IPS-18c (cell line): ENCODE measurements at regions not wholly inside any gene's neighbourhood (a gene's known extent, or its start where the extent isn't known, plus 50 kb on each side); places are given as distances from the start of the nearest gene placed in this dataset.

ENCODE experiments used
- H3K4me3 ChIP-seq: 2 replicates; pipeline ENCODE4 v1.7.0; 2013; ENCODE audit warnings: low read depth, mild to moderate bottlenecking, low read length, moderate library complexity; ENCODE audit not compliant: insufficient read depth
- H3K9me3 ChIP-seq: one replicate; pipeline ENCODE4 v1.6.1; 2013; ENCODE audit warnings: mild to moderate bottlenecking, low read length, moderate library complexity; ENCODE audit not compliant: control insufficient read depth, insufficient read depth

GRCh38 chr7:35518767-35519166 is 176.2 kb downstream of the HERPUD2 start:
- no peaks in the 10 kb centered on the region for H3K9me3 ChIP-seq
- H3K4me3 ChIP-seq: no peak overlapping the region

GRCh38 chr7:35516498-35516897 is 178.4 kb downstream of the HERPUD2 start:
- H3K9me3 ChIP-seq: no peaks in the 10 kb centered on the region
- no peak overlapping the region for H3K4me3 ChIP-seq

GRCh38 chr7:35513828-35514227 is 181.1 kb downstream of the HERPUD2 start:
- Histone ChIP-seq H3K4me3 (no peak overlapping the region), H3K9me3 (no peaks in the 10 kb centered on the region)

- Histone ChIP-seq H3K9me3 (no peaks in the 10 kb centered on the region), H3K4me3 (no peak overlapping the region)
Measured at GRCh38 chr7:35513195-35513594, 181.7 kb downstream of the HERPUD2 start.

GRCh38 chr7:35512716-35513115 is 182.2 kb downstream of the HERPUD2 start:
- Histone ChIP-seq H3K9me3 (no peaks in the 10 kb centered on the region), H3K4me3 (no peak overlapping the region)

- H3K4me3 ChIP-seq: no peak overlapping the region
- no peaks in the 10 kb centered on the region for H3K9me3 ChIP-seq
Measured at GRCh38 chr7:35508623-35509400, 186.1 kb downstream of the HERPUD2 start.

GRCh38 chr7:35505066-35505465 is 189.9 kb downstream of the HERPUD2 start:
- H3K9me3 ChIP-seq: no peaks in the 10 kb centered on the region
- H3K4me3 ChIP-seq: no peak overlapping the region

GRCh38 chr7:35504365-35504764 is 190.6 kb downstream of the HERPUD2 start:
- Histone ChIP-seq H3K4me3 (no peak overlapping the region), H3K9me3 (no peaks in the 10 kb centered on the region)

GRCh38 chr7:35501681-35502080 is 193.3 kb downstream of the HERPUD2 start:
- H3K9me3 ChIP-seq: no peaks in the 10 kb centered on the region
- no peak overlapping the region for H3K4me3 ChIP-seq

GRCh38 chr7:35499226-35499625 is 195.7 kb downstream of the HERPUD2 start:
- H3K9me3 ChIP-seq: no peaks in the 10 kb centered on the region
- H3K4me3 ChIP-seq: no peak overlapping the region

GRCh38 chr7:35498416-35498815 is 196.5 kb downstream of the HERPUD2 start:
- no peaks in the 10 kb centered on the region for H3K9me3 ChIP-seq
- H3K4me3 ChIP-seq: no peak overlapping the region

- H3K9me3 ChIP-seq: no peaks in the 10 kb centered on the region
- H3K4me3 ChIP-seq: no peak overlapping the region
Measured at GRCh38 chr7:35495844-35496243, 199.1 kb downstream of the HERPUD2 start.

GRCh38 chr7:35495377-35495776 is 199.6 kb downstream of the HERPUD2 start:
- Histone ChIP-seq H3K9me3 (no peaks in the 10 kb centered on the region), H3K4me3 (no peak overlapping the region)

GRCh38 chr7:35494407-35494806 is 200.5 kb downstream of the HERPUD2 start:
- H3K9me3 ChIP-seq: no peaks in the 10 kb centered on the region
- no peak overlapping the region for H3K4me3 ChIP-seq

- no peaks in the 10 kb centered on the region for H3K9me3 ChIP-seq
- no peak overlapping the region for H3K4me3 ChIP-seq
Measured at GRCh38 chr7:35492451-35493175, 202.3 kb downstream of the HERPUD2 start.

- H3K9me3 ChIP-seq: no peaks in the 10 kb centered on the region
- H3K4me3 ChIP-seq: no peak overlapping the region
Measured at GRCh38 chr7:35491233-35491632, 203.7 kb downstream of the HERPUD2 start.

GRCh38 chr7:35487841-35488240 is 207.1 kb downstream of the HERPUD2 start:
- H3K9me3 ChIP-seq: no peaks in the 10 kb centered on the region
- no peak overlapping the region for H3K4me3 ChIP-seq

GRCh38 chr7:35487402-35487801 is 207.5 kb downstream of the HERPUD2 start:
- Histone ChIP-seq H3K9me3 (no peaks in the 10 kb centered on the region), H3K4me3 (no peak overlapping the region)
